GM19193 (cell line): ENCODE measurements at regions not wholly inside any gene's neighbourhood (a gene's known extent, or its start where the extent isn't known, plus 50 kb on each side); places are given as distances from the start of the nearest gene placed in this dataset.

Source experiments
- POLR2A ChIP-seq: IDR thresholded peaks from 4 replicates; pipeline ENCODE4 v1.6.1; 2011; ENCODE audit not compliant: insufficient read depth, insufficient read length; ENCODE audit errors: extremely low read depth

DNA sequence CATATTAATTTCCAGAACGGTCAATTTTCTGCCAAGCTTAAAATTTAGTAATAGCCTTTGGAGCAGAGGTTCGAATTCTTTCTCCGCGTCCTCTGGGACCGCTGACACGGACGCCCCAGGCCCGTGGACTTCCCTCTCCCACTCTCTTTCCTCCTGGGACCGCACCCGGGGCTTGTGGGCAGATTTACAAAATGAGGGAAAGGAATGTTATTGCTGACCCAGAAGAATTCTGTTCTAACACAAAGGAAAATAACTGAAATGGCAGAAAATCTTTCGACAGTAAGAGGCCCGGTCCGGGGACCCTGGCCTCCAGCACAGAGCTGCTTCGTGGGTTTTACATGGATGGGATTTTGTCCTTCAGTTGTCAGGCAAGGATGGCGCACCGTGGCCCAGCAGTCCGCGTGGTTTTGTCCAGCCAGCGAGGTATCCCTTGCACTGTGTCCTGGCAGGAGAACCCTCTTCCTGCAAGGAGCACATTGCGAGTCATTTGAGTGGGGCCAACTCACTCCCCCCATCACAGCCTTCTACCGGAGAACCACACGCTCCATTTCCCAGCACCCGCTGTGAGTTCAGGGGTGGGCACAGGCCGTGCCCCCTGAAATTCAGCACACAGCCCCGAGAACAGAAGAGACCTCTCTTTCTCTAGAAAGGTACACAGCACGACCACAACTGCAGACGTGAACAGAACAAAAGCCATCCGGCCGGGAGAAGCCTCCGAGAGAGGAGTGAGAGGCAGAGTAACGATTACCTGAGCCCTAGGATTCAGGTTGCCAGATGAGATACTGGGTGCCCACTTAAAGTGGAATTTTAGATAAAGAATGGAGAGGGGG lies 106.0 kb upstream of the AFDN start:
- no peak for TF ChIP-seq POLR2A

GRCh38 chr6:167721291-167721690 lies 105.4 kb upstream of the AFDN start:
- TF ChIP-seq POLR2A = no peak

- no peak for TF ChIP-seq POLR2A
These were observed 103.9 kb upstream of the AFDN start for GRCh38 chr6:167722634-167723309.

- no peak for TF ChIP-seq POLR2A
These were observed 100.6 kb upstream of the AFDN start for GRCh38 chr6:167726043-167726621.

- TF ChIP-seq POLR2A = no peak
These were observed 96.3 kb upstream of the AFDN start for GRCh38 chr6:167730441-167730840.

- TF ChIP-seq POLR2A = no peak
These were observed 95.5 kb upstream of the AFDN start for GRCh38 chr6:167731216-167731615.

- no peak for TF ChIP-seq POLR2A
These were observed 94.8 kb upstream of the AFDN start for GRCh38 chr6:167731731-167732422.

DNA sequence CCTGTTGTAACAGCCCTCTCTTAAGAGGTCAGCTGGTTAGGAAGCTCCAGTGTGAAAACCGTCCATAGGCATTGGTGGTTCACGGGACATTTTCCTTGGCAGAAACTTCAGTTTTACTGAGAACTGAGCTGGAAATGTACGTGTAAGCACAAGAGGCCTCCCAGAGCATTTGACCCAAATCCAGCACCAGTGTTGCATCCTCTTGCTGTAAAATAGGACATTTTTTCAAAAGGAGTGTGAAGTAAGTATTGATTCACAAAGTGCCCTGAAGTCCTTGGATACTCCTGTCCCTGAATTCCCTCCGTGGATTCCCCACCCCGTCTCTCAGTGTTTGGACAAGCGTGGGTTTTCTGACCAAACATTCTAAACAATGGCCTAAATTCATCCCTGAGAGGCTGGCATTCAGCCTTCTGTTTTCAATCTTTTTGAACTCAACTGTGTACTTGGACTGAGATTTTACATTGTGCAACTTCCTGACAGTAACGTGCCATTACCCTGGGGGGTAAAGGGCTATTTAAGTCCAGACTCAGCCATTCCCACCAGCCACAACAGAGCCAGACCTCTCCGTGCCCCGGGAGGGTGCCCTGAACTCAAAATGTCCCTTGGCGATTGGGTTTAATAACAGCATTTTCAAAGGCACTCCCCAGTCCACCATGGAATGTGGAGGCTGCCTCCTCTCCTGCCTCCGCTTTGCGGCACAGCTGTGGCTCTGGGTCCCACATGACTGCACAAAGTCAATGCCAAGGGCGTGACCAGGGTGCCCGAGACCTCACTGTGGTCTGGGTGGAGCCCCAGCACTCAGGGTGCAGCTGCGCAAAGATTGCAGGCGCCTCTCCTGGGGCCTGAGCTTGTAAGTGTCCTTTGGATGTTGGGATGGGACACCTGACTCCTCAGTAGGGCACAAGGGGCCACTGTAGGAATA lies 92.7 kb upstream of the AFDN start:
- no peak for TF ChIP-seq POLR2A

DNA sequence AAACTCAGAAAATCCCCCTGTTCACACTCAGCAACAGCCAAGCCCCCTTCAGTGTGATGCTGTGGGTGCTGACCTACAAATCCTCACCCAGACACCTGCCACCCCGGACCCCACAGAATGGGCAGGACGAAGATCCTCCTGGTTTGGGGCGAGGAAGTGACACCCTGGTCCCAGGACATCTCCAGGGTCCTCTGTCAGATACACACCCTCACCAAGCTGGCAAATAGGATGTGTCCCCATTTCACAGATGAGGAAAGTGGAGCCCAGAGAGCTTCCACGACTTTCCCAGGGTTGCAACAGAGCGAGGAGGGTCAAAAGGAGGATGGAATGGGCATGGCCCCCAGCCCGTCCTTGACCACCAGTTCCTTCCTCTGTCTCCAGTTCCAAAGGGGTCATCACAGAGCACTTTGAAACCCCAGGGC lies 92.0 kb upstream of the AFDN start:
- TF ChIP-seq POLR2A = no peak

DNA sequence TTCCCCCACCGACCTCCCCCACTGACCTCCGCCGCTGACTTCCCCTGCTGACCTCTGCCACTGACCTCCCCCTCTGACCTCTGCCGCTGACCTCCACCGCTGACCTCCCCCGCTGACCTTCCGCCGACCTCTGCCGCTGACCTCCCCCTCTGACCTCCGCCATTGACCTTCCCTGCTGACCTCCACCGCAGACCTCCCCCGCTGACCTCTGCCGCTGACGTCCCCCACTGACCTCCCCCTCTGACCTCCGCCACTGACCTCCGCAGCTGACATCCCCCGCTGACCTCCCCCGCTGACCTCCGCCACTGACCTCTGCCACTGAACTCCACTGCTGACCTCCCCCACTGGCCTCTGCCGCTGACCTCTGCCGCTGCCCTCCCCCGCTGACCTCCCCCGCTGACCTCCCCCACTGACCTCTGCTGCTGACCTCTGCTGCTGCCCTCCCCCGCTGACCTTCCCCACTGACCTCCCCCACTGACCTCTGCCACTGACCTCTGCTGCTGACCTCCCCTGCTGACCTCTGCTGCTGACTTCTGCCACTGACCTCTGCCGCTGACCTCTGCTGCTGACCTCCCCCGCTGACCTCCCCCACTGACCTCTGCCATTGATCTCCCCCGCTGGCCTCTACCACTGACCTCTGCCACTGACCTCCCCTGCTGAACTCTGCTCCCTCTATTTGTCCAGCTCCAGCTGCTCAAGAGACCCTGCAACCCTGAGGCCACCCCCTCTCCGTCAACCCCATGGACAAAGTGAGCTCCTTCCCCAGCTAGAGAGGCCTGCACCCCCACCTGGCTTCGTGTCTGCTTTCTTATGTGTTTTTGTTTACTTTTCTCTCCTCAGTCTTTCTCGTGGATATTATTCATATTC lies 91.4 kb upstream of the AFDN start:
- TF ChIP-seq POLR2A = no peak

GRCh38 chr6:167735951-167736288 lies 90.8 kb upstream of the AFDN start:
- no peak for TF ChIP-seq POLR2A

GRCh38 chr6:167736486-167737204 lies 90.1 kb upstream of the AFDN start:
- no peak for TF ChIP-seq POLR2A

- no peak for TF ChIP-seq POLR2A
These were observed 89.4 kb upstream of the AFDN start for GRCh38 chr6:167737205-167737830.

DNA sequence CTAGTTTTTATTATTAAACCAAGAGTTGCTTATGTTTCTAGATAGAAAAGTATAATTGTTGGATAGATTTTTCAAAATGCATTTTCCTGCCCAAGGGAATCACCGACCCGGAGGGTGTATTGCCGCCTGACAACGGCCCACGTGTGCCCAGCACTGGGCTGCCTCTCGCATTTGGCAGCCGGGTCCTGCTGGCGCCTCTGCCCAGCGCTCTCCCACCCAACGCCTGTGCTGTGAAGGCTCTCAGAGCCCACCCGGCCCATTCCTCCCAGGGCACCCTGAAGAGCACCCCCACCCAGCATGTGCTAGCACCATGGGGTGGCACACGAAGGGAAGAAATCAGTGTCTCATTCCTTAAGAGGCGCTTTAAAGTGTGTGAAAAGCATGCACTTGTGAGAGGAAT lies 88.3 kb upstream of the AFDN start:
- no peak for TF ChIP-seq POLR2A
